ENCODE measurements at regions not wholly inside any gene's neighbourhood (a gene's known extent, or its start where the extent isn't known, plus 50 kb on each side); places are given as distances from the start of the nearest gene placed in this dataset.

GRCh38 chr1:114208106-114208505 is 54.4 kb upstream of the SYT6 start:
- TF ChIP-seq, protein P1, sequence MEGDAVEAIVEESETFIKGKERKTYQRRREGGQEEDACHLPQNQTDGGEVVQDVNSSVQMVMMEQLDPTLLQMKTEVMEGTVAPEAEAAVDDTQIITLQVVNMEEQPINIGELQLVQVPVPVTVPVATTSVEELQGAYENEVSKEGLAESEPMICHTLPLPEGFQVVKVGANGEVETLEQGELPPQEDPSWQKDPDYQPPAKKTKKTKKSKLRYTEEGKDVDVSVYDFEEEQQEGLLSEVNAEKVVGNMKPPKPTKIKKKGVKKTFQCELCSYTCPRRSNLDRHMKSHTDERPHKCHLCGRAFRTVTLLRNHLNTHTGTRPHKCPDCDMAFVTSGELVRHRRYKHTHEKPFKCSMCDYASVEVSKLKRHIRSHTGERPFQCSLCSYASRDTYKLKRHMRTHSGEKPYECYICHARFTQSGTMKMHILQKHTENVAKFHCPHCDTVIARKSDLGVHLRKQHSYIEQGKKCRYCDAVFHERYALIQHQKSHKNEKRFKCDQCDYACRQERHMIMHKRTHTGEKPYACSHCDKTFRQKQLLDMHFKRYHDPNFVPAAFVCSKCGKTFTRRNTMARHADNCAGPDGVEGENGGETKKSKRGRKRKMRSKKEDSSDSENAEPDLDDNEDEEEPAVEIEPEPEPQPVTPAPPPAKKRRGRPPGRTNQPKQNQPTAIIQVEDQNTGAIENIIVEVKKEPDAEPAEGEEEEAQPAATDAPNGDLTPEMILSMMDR (IDR thresholded peaks at IDR 0.05), result no peak
- TF ChIP-seq POLR2A (IDR thresholded peaks at IDR 0.05), result no peak

Data from adrenal gland (tissue), 5 donors.